ENCODE measurements at regions not wholly inside any gene's neighbourhood (a gene's known extent, or its start where the extent isn't known, plus 50 kb on each side); places are given as distances from the start of the nearest gene placed in this dataset.
A peak's percentile ranks its signal among the peaks of the same experiment; 100 is the strongest.

GRCh38 chr12:58139894-58140293 lies 198.5 kb downstream of the ATP23 start:
- H3K27ac ChIP-seq (ENCODE audit: low read depth, low read length) = no peak overlapping the region
- TF ChIP-seq, protein P1, sequence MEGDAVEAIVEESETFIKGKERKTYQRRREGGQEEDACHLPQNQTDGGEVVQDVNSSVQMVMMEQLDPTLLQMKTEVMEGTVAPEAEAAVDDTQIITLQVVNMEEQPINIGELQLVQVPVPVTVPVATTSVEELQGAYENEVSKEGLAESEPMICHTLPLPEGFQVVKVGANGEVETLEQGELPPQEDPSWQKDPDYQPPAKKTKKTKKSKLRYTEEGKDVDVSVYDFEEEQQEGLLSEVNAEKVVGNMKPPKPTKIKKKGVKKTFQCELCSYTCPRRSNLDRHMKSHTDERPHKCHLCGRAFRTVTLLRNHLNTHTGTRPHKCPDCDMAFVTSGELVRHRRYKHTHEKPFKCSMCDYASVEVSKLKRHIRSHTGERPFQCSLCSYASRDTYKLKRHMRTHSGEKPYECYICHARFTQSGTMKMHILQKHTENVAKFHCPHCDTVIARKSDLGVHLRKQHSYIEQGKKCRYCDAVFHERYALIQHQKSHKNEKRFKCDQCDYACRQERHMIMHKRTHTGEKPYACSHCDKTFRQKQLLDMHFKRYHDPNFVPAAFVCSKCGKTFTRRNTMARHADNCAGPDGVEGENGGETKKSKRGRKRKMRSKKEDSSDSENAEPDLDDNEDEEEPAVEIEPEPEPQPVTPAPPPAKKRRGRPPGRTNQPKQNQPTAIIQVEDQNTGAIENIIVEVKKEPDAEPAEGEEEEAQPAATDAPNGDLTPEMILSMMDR (IDR thresholded peaks at IDR 0.05; ENCODE audit: low read depth, low read length) = no peak
- no peak overlapping the region for H3K4me3 ChIP-seq (ENCODE audit: low read depth, low read length)
- DNase-seq (ENCODE audit: low read depth, low spot score) = no peak
- ChIA-PET CTCF (no interaction called here), POLR2A (no interaction called here)
- H3K9me3 ChIP-seq (ENCODE audit: control insufficient read depth, insufficient read depth, low read length) = no peaks in the 10 kb centered on the region
- H3K27me3 ChIP-seq (ENCODE audit: control insufficient read depth, insufficient read depth, low read length) = no peaks in the 10 kb centered on the region

- CTCF ChIA-PET = no interaction called here
- Histone ChIP-seq H3K9me3 (ENCODE audit: control insufficient read depth, insufficient read depth, low read length) (no peaks in the 10 kb centered on the region), H3K27ac (ENCODE audit: low read depth, low read length) (no peak overlapping the region), H3K27me3 (ENCODE audit: control insufficient read depth, insufficient read depth, low read length) (no peaks in the 10 kb centered on the region), H3K4me3 (ENCODE audit: low read depth, low read length) (no peak overlapping the region)
- no peak for DNase-seq (ENCODE audit: low read depth, low spot score)
- POLR2A ChIA-PET = no interaction called here
- TF ChIP-seq, protein P1 (IDR thresholded peaks at IDR 0.05; ENCODE audit: low read depth, low read length) = no peak
Observed at GRCh38 chr12:58140395-58140794, 199.0 kb downstream of the ATP23 start.

GRCh38 chr12:58142991-58143390 lies 201.6 kb downstream of the ATP23 start:
- no peaks in the 10 kb centered on the region for H3K9me3 ChIP-seq (ENCODE audit: control insufficient read depth, insufficient read depth, low read length)
- no peak for DNase-seq (ENCODE audit: low read depth, low spot score)

DNA sequence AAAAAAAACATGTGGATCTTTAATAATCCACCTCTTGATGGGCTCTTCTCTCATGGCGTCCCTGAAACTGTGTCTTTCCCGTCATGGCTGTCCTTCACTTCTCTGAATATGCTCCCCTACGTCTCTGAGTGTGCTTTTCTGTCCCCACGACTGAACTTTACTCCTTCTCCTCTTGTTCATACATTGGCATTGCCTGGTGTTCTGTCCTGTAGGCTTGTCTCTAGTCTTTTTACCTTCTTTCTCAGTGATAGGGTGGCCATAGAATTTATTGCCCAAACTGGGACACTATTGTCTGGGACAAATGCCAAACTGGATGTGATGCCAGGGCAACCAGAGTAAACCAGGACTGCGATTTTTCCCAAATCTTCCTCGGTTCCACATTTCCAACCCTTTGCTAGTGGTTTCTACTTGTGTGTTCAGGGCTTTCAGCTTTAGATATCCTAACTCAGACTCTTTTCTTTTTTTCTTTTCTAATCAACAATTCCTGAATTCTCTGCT lies 202.2 kb downstream of the ATP23 start:
- CTCF ChIA-PET = no interaction called here
- no peaks in the 10 kb centered on the region for H3K27me3 ChIP-seq (ENCODE audit: control insufficient read depth, insufficient read depth, low read length)
- H3K9me3 ChIP-seq (ENCODE audit: control insufficient read depth, insufficient read depth, low read length) = no peaks in the 10 kb centered on the region
- H3K27ac ChIP-seq (ENCODE audit: low read depth, low read length) = no peak overlapping the region
- POLR2A ChIA-PET = no interaction called here
- DNase-seq (ENCODE audit: low read depth, low spot score) = no peak
- TF ChIP-seq, protein P1 (IDR thresholded peaks at IDR 0.05; ENCODE audit: low read depth, low read length) = no peak
- H3K4me3 ChIP-seq (ENCODE audit: low read depth, low read length) = no peak overlapping the region

More at GRCh38 chr12:58142991-58143390, 201.6 kb downstream of the ATP23 start:
- POLR2A ChIA-PET = no interaction called here
- TF ChIP-seq, protein P1 (IDR thresholded peaks at IDR 0.05; ENCODE audit: low read depth, low read length) = no peak
- H3K4me3 ChIP-seq (ENCODE audit: low read depth, low read length) = no peak overlapping the region
- CTCF ChIA-PET = no interaction called here
- no peak overlapping the region for H3K27ac ChIP-seq (ENCODE audit: low read depth, low read length)
- H3K27me3 ChIP-seq (ENCODE audit: control insufficient read depth, insufficient read depth, low read length) = no peaks in the 10 kb centered on the region

DNA sequence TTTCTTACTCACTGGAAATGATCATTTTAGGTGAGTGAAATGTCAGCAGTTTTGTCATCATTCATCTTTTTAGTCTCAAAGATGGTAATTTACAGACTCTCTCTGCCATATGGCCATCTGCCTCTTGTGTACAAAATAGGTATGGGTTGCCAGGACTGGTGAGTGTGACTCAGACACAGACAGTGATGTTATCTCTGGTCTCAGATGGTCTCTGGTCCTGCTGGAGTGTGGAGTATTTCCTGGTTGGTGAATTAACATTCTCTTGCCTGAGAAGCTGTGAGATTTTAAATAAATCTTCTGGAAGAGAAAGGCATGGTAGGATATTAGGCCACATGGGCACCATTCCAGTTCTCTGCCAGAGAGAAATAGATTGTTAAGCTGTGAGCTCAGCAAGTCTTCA lies 207.0 kb downstream of the ATP23 start:
- POLR2A ChIA-PET = no interaction called here
- CTCF ChIA-PET = no interaction called here
- no peaks in the 10 kb centered on the region for H3K27me3 ChIP-seq (ENCODE audit: control insufficient read depth, insufficient read depth, low read length)
- H3K27ac ChIP-seq (ENCODE audit: low read depth, low read length) = no peak overlapping the region
- H3K9me3 ChIP-seq (ENCODE audit: control insufficient read depth, insufficient read depth, low read length) = no peaks in the 10 kb centered on the region
- no peak overlapping the region for H3K4me3 ChIP-seq (ENCODE audit: low read depth, low read length)
- TF ChIP-seq, protein P1 (IDR thresholded peaks at IDR 0.05; ENCODE audit: low read depth, low read length) = no peak
- peak; percentile 13 for DNase-seq (ENCODE audit: low read depth, low spot score)
